ENCODE measurements at regions not wholly inside any gene's neighbourhood (a gene's known extent, or its start where the extent isn't known, plus 50 kb on each side); places are given as distances from the start of the nearest gene placed in this dataset.
A peak's percentile ranks its signal among the peaks of the same experiment; 100 is the strongest.
"Not testable (repeated sequence)": the region's sequence is repeated elsewhere in the genome, so short reads cannot be mapped to it uniquely, and the experiment has no call there.

DNA sequence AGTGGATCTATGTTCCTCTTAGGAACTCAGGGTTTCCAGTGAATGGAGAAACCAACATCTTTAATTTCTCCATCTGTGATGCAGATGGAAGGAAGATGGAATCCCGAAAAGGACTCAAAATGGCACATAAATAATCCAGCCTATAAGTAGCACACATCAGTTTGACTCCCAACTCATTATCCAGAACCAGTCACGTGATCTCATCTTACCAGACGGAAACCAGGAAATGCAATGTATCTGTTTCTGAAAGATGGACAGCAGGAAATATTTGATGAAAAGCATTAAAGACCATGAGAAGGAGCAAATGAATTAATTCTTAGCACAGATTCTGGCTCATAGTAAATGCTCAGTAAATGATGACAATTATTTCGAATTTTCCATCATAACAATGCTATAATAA is 443.1 kb upstream of the FMR1 start:
- DNase-seq = no peak

DNA sequence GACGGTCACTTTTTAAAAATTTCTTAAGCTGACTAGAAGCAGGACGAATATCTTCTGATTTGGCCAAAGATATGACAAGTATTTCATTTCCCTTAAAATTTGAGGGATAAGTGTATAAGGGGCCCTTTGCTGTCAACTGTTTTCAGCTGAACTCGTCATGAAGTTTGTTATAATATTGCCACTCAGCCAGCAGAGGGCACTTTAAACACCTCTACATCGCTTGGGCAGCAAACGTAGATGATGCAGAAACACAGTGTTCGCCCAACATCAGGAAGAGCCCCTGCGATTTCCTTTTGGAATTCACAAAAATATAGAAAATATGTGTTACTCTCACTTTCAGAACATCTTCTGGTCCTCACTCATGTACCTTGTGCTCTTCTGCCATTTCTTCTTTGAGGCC is 435.7 kb upstream of the FMR1 start:
- peak; percentile 1 for DNase-seq

DNA sequence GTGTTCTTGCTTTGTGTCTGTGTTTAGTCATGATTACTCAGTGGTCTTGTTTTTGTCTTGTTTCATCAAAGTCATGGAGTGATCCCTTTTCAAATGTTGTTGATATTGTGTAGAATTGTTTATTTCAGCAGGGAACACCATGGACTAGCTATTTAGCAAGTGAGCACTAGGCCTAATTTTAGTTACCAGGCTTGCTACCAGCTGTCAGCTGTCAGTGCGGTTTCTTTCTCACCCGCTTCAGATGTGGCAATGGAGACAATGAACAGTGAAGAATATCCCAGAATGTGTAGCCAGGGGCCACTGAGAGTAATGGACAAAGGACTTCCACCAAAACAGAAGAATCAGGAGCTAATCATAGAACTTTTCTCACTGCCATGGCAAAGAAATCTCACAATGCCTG is 432.8 kb upstream of the FMR1 start:
- DNase-seq = no peak

DNA sequence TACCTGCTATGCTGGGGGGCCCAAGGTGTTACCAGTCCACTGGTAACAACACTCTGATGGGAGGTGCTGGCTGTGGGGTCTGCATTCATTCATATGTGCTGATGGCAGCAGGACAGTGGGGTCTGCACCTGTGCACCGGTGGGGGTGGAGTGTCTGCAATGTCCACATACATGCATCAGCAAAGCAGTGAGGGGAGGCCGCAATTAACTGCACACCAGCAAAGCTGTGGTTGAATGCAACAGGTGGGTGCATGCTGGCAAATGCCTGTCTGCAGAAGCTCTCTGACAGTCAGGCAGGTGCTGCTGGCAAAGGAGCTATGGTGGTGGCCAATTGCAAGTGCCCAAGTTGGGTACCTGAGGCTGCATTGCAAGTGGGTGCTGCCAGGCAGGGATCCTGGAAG is 426.5 kb upstream of the FMR1 start:
- DNase-seq = no peak

GRCh38 chrX:147494365-147494764 is 417.4 kb upstream of the FMR1 start:
- DNase-seq = no peak

GRCh38 chrX:147498796-147499195 is 412.9 kb upstream of the FMR1 start:
- no peak for DNase-seq

DNA sequence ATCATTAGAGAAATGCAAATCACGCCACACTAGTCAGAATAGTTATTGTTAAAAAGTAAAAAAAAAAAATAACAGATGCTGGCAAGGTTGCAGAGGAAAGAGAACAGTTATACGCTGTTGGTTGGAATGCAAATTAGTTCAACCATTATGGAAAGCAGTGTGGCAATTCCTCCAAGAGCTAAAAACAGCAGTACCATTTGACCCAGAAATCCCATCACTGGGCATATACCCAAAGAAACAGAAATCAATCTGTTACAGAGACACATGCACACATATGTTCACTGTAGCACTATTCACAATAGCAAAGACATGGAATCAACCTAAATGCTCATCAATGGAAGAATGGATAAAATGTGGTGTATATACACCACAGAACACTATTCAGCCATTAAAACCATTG is 388.7 kb upstream of the FMR1 start:
- DNase-seq = no peak

DNA sequence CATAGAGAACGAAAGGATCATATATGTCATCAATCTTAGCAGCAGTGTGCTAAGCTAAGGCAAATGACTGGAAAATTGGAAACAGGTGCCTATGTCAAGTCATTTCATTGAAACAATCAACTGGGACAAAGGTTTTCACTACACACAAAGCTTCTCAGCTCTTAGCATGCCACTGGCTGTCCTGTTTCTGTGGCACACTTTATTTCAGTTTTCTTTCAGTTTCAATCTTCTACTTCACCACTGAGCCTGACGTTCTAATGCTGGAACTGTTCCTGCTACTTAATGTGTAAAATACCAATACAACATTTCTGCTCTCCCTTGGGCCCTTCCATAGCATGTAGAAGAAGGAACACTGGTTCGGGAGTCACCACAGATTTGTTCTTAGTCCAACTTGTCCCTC is 378.3 kb upstream of the FMR1 start:
- no peak for DNase-seq

GRCh38 chrX:147537172-147537571 is 374.5 kb upstream of the FMR1 start:
- no peak for DNase-seq

DNA sequence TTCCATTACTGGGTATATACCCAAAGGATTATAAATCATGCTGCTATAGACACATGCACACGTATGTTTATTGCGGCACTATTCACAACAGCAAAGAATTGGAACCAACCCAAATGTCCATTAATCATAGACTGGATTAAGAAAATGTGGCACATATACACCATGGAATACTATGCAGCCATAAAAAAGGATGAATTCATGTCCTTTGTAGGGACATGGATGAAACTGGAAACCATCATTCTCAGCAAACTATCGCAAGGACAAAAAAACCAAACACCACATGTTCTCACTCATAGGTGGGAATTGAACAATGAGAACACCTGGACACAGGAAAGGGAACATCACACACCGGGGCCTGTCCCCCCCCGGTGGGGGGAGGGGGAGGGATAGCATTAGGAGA is 363.7 kb upstream of the FMR1 start:
- not testable (repeated sequence) for DNase-seq

DNA sequence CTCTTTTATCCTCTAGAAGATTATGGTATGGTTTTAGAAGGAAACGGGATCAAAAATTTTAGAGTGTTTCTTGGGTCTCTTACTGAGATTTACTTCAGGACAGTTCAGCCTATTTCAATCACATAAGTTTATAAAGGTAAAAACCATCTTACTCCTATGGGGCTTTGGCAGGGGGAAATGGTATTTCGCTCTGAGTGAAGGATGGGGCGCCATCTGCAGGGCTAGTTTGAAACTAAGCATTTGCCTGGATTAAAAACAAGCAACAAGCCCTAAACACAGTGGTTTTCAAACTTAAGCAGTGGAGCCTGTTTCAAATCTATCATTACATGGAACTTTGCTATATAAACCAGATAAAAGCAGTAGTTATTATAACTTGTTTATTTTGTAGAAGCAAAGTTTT is 361.5 kb upstream of the FMR1 start:
- no peak for DNase-seq

DNA sequence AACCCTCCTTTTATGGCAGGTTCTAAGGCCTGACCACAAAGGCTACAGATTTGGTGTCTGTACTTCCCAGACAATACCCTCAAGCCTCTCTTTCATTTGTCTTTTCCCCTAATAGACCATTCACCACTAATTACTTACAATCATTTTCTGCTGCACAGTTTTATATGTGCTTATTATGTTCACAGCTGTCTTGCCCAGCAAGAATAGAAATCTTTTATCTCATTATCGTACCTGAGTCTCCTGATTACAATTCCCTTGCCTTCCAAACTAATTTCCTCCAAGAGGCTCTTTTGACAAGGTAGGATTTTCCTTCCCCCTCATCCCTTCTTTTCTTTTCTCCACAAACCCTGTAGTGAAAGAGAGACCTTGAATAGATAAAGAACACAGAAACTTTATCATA is 352.5 kb upstream of the FMR1 start:
- no peak for DNase-seq

- no peak for DNase-seq
Measured at GRCh38 chrX:147565237-147565636, 346.5 kb upstream of the FMR1 start.

DNA sequence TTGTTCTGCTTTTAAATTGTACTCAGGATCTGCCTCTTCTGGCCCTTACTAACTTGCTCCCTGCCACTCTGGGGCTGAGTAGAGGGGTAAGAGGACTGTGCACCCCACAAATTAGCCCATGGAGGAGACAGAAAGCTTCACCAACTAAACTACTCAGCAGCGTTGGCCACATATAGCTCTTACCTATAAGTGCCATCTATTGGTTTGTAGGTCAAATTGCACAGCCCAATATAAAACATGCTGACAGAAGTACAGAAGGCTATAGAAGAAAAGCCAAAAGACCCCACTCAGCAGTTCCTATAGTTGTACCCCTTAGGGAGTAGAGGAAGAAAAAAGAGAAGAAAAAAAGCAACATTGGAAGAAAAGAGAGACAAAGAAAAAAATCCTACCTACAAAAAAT is 341.2 kb upstream of the FMR1 start:
- DNase-seq = no peak

DNA sequence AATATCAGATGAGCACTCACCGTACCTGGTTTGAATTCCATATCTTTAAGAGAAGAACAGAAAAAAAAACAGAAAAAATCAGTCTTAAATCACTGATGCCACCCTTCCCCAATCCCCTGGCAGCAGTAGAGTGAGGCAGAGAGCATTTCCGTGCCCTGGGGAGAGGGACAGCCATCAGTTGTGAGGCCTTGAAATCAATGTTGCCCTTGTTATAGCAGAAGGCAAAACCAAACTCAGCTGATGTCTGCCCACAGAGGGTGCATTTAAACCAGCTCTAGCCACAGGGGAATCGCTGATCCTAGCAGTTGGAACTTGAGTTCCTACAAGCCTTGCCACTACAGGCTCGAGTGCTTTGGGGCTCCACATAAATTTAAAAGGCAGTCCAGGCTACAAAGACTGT is 338.5 kb upstream of the FMR1 start:
- DNase-seq = no peak

- no peak for DNase-seq
Measured at GRCh38 chrX:147602176-147602696, 309.5 kb upstream of the FMR1 start.

DNA sequence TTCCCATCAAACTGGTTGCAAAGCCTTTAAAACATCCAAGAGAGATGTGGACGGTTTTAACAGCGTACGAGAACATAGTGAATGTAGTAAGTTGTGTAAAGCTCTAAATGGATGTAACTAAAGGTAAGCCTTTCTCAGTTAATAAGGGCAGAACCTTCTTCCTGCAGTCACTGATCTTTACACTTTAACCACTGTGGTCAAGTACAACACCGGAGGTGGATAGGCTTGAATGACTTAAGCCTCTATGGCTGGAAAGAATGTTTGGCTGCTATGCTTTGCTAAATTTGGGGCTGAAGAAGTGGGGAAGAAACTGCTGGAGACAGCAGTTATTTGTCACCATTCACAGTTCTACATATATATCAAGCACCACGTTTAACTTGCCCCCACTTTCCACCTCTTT is 285.1 kb upstream of the FMR1 start:
- no peak for DNase-seq

DNA sequence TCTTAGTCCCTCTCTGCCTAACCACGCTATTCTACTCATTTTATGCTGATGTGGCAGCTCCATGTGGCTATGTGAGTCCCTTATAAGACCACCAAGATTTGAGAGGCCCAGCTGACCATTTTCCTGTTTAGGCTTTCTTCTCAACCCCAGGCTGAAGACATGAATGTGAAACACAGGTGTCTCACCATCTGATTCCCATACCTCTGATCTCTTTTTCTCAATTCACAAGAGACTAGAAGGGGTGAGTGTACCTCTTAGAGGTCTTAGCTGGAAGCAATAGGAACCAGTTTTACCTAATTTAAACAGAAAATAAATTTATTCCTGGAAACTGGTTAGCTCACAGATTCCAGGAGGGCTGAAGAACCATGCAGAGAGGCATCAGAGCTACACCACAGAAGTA is 276.5 kb upstream of the FMR1 start:
- no peak for DNase-seq

- no peak for DNase-seq
Measured at GRCh38 chrX:147637190-147637589, 274.5 kb upstream of the FMR1 start.

GRCh38 chrX:147646949-147647723 is 264.6 kb upstream of the FMR1 start:
- DNase-seq = no peak

- DNase-seq = no peak
Measured at GRCh38 chrX:147675819-147676218, 235.9 kb upstream of the FMR1 start.

- no peak for DNase-seq
Measured at GRCh38 chrX:147679356-147680005, 232.2 kb upstream of the FMR1 start.

GRCh38 chrX:147680251-147680650 is 231.5 kb upstream of the FMR1 start:
- DNase-seq = no peak

DNA sequence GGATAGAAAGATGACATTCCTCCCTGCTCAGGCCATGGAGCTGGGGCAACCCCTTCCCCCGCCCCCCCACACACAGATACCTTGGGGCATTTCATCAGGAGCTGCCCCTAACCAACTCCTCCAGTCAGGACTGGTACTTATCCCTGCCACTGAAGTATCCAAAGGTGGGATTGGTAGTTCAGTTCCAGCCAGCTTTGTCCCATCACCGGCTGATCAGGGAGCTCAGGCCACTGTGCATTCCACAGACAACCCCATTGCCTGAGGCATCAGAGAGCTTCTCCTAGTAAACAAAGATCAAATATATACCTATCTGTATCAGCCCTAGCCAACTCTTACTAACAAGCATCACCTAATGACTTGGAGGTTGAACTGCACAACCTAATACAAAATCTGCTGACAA is 218.2 kb upstream of the FMR1 start:
- no peak for DNase-seq

- no peak for DNase-seq
Measured at GRCh38 chrX:147699061-147699460, 212.7 kb upstream of the FMR1 start.
